ENCODE measurements at regions not wholly inside any gene's neighbourhood (a gene's known extent, or its start where the extent isn't known, plus 50 kb on each side); places are given as distances from the start of the nearest gene placed in this dataset.

DNA sequence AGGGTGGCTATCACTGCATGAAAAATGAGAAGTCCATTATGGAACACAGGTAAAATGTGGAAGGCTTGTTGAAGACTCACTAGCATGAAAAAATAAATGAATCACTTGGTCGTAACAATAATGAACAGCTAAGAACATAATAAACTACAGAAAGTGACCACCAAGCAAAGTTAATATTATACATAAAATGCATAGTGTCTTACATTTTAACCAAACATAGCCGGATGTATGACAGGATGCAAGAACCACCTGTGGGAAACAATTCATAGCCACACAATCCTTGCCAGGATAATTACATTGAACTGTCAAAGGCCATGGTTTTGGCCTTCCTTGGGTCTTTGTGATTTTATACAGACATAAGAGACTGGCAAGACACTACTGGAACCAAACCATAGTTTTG lies 81.9 kb upstream of the ATXN3L start:
- no peak for TF ChIP-seq SRF (IDR thresholded peaks at IDR 0.05; ENCODE audit: low read depth, low read length)
- TF ChIP-seq, protein P1, sequence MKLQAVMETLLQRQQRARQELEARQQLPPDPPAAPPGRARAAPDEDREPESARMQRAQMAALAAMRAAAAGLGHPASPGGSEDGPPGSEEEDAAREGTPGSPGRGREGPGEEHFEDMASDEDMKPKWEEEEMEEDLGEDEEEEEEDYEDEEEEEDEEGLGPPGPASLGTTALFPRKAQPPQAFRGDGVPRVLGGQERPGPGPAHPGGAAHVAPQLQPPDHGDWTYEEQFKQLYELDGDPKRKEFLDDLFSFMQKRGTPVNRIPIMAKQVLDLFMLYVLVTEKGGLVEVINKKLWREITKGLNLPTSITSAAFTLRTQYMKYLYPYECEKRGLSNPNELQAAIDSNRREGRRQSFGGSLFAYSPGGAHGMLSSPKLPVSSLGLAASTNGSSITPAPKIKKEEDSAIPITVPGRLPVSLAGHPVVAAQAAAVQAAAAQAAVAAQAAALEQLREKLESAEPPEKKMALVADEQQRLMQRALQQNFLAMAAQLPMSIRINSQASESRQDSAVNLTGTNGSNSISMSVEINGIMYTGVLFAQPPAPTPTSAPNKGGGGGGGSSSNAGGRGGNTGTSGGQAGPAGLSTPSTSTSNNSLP (IDR thresholded peaks at IDR 0.05; ENCODE audit: low read depth, low read length): no peak
- TF ChIP-seq CBX5 (CRISPR knock-in tag; IDR thresholded peaks at IDR 0.05; ENCODE audit: borderline replicate concordance): no peak
- TF ChIP-seq, protein P2, sequence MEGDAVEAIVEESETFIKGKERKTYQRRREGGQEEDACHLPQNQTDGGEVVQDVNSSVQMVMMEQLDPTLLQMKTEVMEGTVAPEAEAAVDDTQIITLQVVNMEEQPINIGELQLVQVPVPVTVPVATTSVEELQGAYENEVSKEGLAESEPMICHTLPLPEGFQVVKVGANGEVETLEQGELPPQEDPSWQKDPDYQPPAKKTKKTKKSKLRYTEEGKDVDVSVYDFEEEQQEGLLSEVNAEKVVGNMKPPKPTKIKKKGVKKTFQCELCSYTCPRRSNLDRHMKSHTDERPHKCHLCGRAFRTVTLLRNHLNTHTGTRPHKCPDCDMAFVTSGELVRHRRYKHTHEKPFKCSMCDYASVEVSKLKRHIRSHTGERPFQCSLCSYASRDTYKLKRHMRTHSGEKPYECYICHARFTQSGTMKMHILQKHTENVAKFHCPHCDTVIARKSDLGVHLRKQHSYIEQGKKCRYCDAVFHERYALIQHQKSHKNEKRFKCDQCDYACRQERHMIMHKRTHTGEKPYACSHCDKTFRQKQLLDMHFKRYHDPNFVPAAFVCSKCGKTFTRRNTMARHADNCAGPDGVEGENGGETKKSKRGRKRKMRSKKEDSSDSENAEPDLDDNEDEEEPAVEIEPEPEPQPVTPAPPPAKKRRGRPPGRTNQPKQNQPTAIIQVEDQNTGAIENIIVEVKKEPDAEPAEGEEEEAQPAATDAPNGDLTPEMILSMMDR (CRISPR knock-in tag; IDR thresholded peaks at IDR 0.05): no peak
- TF ChIP-seq ZSCAN9 (CRISPR knock-in tag; IDR thresholded peaks at IDR 0.05; ENCODE audit: borderline replicate concordance): no peak

All from HepG2 (cell line).